ENCODE measurements at regions not wholly inside any gene's neighbourhood (a gene's known extent, or its start where the extent isn't known, plus 50 kb on each side); places are given as distances from the start of the nearest gene placed in this dataset.

GRCh38 chr5:144093868-144094267, 76.6 kb downstream of the YIPF5 start:
- Histone ChIP-seq H3K4me1 (ENCODE audit: insufficient read depth, low read length, poor library complexity, severe bottlenecking) (no peaks in the 10 kb centered on the region), H3K4me3 (ENCODE audit: low read depth, low read length, poor library complexity, severe bottlenecking) (no peak overlapping the region), H3K36me3 (ENCODE audit: insufficient read depth, low read length, poor library complexity, severe bottlenecking) (no peaks in the 10 kb centered on the region), H3K27me3 (replicated peaks; ENCODE audit: insufficient read depth, low read depth, low read length, poor library complexity) (no peaks in the 10 kb centered on the region), H3K9me3 (ENCODE audit: low read depth, low read length, poor library complexity, severe bottlenecking) (no peaks in the 10 kb centered on the region), H3K27ac (ENCODE audit: low read depth, low read length, poor library complexity, severe bottlenecking) (no peak overlapping the region)
- TF ChIP-seq CTCF (conservative IDR thresholded peaks at IDR 0.05; ENCODE audit: low read depth, low read length) = no peak
- TF ChIP-seq EZH2 (IDR thresholded peaks at IDR 0.05; ENCODE audit: borderline replicate concordance, low read depth, low read length, poor library complexity, severe bottlenecking) = no peak
- ChIA-PET POLR2A (ENCODE audit: low non-redundant PET) (no interaction called here), CTCF (no interaction called here)
- intact Hi-C loops (cut with micrococcal nuclease; ENCODE audit: unreplicated experiment) = no loop called here
- DNase-seq (ENCODE audit: low spot score) = no peak
- no TSS peak for BruUV-seq (replicated peaks)

GRCh38 chr5:144100702-144101101, 69.8 kb downstream of the YIPF5 start:
- Histone ChIP-seq H3K27me3 (replicated peaks; ENCODE audit: insufficient read depth, low read depth, low read length, poor library complexity) (no peaks in the 10 kb centered on the region), H3K9me3 (ENCODE audit: low read depth, low read length, poor library complexity, severe bottlenecking) (no peaks in the 10 kb centered on the region), H3K36me3 (ENCODE audit: insufficient read depth, low read length, poor library complexity, severe bottlenecking) (no peaks in the 10 kb centered on the region), H3K4me3 (ENCODE audit: low read depth, low read length, poor library complexity, severe bottlenecking) (no peak overlapping the region), H3K27ac (ENCODE audit: low read depth, low read length, poor library complexity, severe bottlenecking) (no peak overlapping the region), H3K4me1 (ENCODE audit: insufficient read depth, low read length, poor library complexity, severe bottlenecking) (no peaks in the 10 kb centered on the region)
- BruUV-seq (replicated peaks) = no TSS peak
- intact Hi-C loops (cut with micrococcal nuclease; ENCODE audit: unreplicated experiment) = no loop called here
- TF ChIP-seq CTCF (conservative IDR thresholded peaks at IDR 0.05; ENCODE audit: low read depth, low read length) (no peak), EZH2 (IDR thresholded peaks at IDR 0.05; ENCODE audit: borderline replicate concordance, low read depth, low read length, poor library complexity, severe bottlenecking) (no peak)
- no peak for DNase-seq (ENCODE audit: low spot score)
- ChIA-PET CTCF (no interaction called here), POLR2A (ENCODE audit: low non-redundant PET) (no interaction called here)

GRCh38 chr5:144101616-144102015, 68.8 kb downstream of the YIPF5 start:
- no peaks in the 10 kb centered on the region for H3K27me3 ChIP-seq (replicated peaks; ENCODE audit: insufficient read depth, low read depth, low read length, poor library complexity)
- no peaks in the 10 kb centered on the region for H3K4me1 ChIP-seq (ENCODE audit: insufficient read depth, low read length, poor library complexity, severe bottlenecking)
- DNase-seq (ENCODE audit: low spot score) = no peak
- intact Hi-C loops (cut with micrococcal nuclease; ENCODE audit: unreplicated experiment) = no loop called here
- ChIA-PET POLR2A (ENCODE audit: low non-redundant PET) (no interaction called here), CTCF (no interaction called here)
- H3K36me3 ChIP-seq (ENCODE audit: insufficient read depth, low read length, poor library complexity, severe bottlenecking) = no peaks in the 10 kb centered on the region
- no peak for TF ChIP-seq CTCF (conservative IDR thresholded peaks at IDR 0.05; ENCODE audit: low read depth, low read length)
- no peak for TF ChIP-seq EZH2 (IDR thresholded peaks at IDR 0.05; ENCODE audit: borderline replicate concordance, low read depth, low read length, poor library complexity, severe bottlenecking)
- no peaks in the 10 kb centered on the region for H3K9me3 ChIP-seq (ENCODE audit: low read depth, low read length, poor library complexity, severe bottlenecking)
- no TSS peak for BruUV-seq (replicated peaks)
- H3K4me3 ChIP-seq (ENCODE audit: low read depth, low read length, poor library complexity, severe bottlenecking) = no peak overlapping the region
- H3K27ac ChIP-seq (ENCODE audit: low read depth, low read length, poor library complexity, severe bottlenecking) = no peak overlapping the region
